ENCODE measurements at regions not wholly inside any gene's neighbourhood (a gene's known extent, or its start where the extent isn't known, plus 50 kb on each side); places are given as distances from the start of the nearest gene placed in this dataset.

DNA sequence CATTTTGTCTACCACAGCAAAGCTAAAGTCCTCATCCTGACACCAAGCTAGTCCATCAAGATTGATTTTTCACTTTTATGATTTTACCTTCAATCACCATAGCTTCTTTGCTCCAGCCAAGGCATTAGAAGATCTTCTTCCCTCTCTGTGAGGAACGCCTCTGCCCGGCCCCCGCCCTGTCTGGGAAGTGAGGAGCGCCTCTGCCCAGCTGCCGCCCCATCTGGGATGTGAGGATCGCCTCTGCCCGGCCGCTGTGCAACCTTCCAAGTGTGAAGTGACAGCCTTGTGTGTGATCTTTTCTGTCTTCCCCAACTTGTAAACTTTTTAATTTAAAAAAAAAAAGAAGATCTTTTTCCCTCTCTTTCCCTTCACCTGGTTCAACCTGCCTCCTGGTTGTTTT, 210.5 kb upstream of the NREP start:
- TF ChIP-seq CTCF (IDR thresholded peaks at IDR 0.05), result no peak
- TF ChIP-seq POLR2A (IDR thresholded peaks at IDR 0.05), result no peak

All from vagina (tissue), 2 donors.